ENCODE measurements at regions not wholly inside any gene's neighbourhood (a gene's known extent, or its start where the extent isn't known, plus 50 kb on each side); places are given as distances from the start of the nearest gene placed in this dataset.

DNA sequence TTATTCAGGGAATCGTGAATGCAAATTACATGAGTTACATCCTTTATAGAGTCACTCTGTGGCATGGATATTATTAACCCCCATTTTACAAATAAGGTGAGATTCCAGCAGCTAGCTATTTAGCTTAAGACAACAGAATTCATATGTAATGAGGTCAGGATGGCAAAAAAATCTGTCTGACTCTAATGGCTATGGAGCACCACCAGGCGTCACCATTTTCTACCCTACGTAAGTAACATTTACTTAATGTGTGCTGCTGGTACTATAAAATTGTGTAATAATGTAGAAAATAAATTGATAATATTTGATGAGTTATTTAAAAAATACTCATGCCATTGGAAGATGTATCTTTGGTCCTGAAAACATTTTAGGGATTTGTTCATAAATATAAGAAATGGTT lies 2040.1 kb upstream of the LRRTM1 start:
- Histone ChIP-seq H3K9me2 (replicated peaks; ENCODE audit: low read length) (no peaks in the 10 kb centered on the region), H3K27ac (ENCODE audit: low read length) (no peak overlapping the region), H3F3A (ENCODE audit: low read length, unreplicated experiment) (no peaks in the 10 kb centered on the region), H3K4me3 (ENCODE audit: low read length) (no peak overlapping the region), H3K79me2 (ENCODE audit: low read length) (no peaks in the 10 kb centered on the region), H3K9me3 (ENCODE audit: low read length) (no peaks in the 10 kb centered on the region), H3K36me3 (ENCODE audit: low read depth, low read length) (no peaks in the 10 kb centered on the region), H2AFZ (ENCODE audit: low read length) (no peak overlapping the region), H4K20me1 (ENCODE audit: low read length) (no peaks in the 10 kb centered on the region), H3K9ac (ENCODE audit: low read length) (no peak overlapping the region), H3K4me1 (ENCODE audit: insufficient read depth, low read length) (peaks cover 6% of the 10 kb centered on the region; the same call in 1 of the 2 replicates), H3K4me2 (ENCODE audit: low read length) (no peak overlapping the region), H3K27me3 (ENCODE audit: low read length) (no peaks in the 10 kb centered on the region)
- ATAC-seq: no peak
- CTCF ChIA-PET: interaction anchor here (0.5 to 0.6 kb wide), 5 partner anchors 27 to 852 kb away, joined by 3 to 10 read pairs (median 3); no protein-coding TSS in a partner anchor
- POLR2A ChIA-PET (ENCODE audit: unreplicated experiment): no interaction called here
- BruUV-seq (replicated peaks): no TSS peak
- DNase-seq: peak; percentile 62
- TF ChIP-seq EZH2 (IDR thresholded peaks at IDR 0.05; ENCODE audit: low read length, unreplicated experiment): no peak
- TF ChIP-seq, protein P1, sequence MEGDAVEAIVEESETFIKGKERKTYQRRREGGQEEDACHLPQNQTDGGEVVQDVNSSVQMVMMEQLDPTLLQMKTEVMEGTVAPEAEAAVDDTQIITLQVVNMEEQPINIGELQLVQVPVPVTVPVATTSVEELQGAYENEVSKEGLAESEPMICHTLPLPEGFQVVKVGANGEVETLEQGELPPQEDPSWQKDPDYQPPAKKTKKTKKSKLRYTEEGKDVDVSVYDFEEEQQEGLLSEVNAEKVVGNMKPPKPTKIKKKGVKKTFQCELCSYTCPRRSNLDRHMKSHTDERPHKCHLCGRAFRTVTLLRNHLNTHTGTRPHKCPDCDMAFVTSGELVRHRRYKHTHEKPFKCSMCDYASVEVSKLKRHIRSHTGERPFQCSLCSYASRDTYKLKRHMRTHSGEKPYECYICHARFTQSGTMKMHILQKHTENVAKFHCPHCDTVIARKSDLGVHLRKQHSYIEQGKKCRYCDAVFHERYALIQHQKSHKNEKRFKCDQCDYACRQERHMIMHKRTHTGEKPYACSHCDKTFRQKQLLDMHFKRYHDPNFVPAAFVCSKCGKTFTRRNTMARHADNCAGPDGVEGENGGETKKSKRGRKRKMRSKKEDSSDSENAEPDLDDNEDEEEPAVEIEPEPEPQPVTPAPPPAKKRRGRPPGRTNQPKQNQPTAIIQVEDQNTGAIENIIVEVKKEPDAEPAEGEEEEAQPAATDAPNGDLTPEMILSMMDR (conservative IDR thresholded peaks at IDR 0.05; ENCODE audit: low read depth, low read length): peak; percentile 67
- intact Hi-C loops (cut with micrococcal nuclease): loop anchor here (1.0 to 10.0 kb wide), 5 partner anchors 290 to 1340 kb away; no protein-coding TSS in a partner anchor

DNA sequence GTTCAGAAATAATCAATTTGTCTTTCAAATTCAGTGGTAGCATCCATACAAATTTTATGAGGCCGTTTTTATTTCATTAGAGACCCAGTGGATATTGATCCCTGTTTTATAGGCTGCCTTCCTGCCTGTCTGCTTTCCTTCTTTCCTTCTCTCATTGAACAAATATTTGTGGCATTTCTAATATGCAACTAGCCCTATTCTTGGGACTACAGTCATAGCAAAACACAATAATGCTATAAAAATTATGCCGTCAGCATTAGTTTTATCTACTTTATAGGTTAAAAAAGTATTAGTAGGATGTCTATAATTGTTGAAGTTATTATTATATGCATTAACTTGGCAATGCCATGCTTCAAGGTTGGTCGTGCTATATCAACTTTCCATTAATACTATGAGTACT lies 2037.8 kb upstream of the LRRTM1 start:
- DNase-seq: peak; percentile 51
- Histone ChIP-seq H3K9ac (ENCODE audit: low read length) (no peak overlapping the region), H3K4me2 (ENCODE audit: low read length) (no peak overlapping the region), H4K20me1 (ENCODE audit: low read length) (no peaks in the 10 kb centered on the region), H3K79me2 (ENCODE audit: low read length) (no peaks in the 10 kb centered on the region), H3K27ac (ENCODE audit: low read length) (no peak overlapping the region), H3F3A (ENCODE audit: low read length, unreplicated experiment) (no peaks in the 10 kb centered on the region), H3K4me3 (ENCODE audit: low read length) (no peak overlapping the region), H3K27me3 (ENCODE audit: low read length) (no peaks in the 10 kb centered on the region), H2AFZ (ENCODE audit: low read length) (0 out of 2 replicates have a peak overlapping the region, but pooled peaks have one; percentile 30), H3K4me1 (ENCODE audit: insufficient read depth, low read length) (peaks cover 6% of the 10 kb centered on the region; the same call in 1 of the 2 replicates), H3K9me3 (ENCODE audit: low read length) (no peaks in the 10 kb centered on the region), H3K9me2 (replicated peaks; ENCODE audit: low read length) (no peaks in the 10 kb centered on the region), H3K36me3 (ENCODE audit: low read depth, low read length) (no peaks in the 10 kb centered on the region)
- ATAC-seq: no peak; the same call in 1 of the 2 replicates
- ChIA-PET CTCF (no interaction called here), POLR2A (ENCODE audit: unreplicated experiment) (no interaction called here)
- TF ChIP-seq EZH2 (IDR thresholded peaks at IDR 0.05; ENCODE audit: low read length, unreplicated experiment) (no peak), EZH2phosphoT487 (IDR thresholded peaks at IDR 0.05; ENCODE audit: borderline replicate concordance, low read length) (no peak)
- TF ChIP-seq, protein P1 (conservative IDR thresholded peaks at IDR 0.05; ENCODE audit: low read depth, low read length): no peak
- BruUV-seq (replicated peaks): no TSS peak
- intact Hi-C loops (cut with micrococcal nuclease): loop anchor here (10.0 kb wide), 4 partner anchors 292 to 1338 kb away; no protein-coding TSS in a partner anchor

DNA sequence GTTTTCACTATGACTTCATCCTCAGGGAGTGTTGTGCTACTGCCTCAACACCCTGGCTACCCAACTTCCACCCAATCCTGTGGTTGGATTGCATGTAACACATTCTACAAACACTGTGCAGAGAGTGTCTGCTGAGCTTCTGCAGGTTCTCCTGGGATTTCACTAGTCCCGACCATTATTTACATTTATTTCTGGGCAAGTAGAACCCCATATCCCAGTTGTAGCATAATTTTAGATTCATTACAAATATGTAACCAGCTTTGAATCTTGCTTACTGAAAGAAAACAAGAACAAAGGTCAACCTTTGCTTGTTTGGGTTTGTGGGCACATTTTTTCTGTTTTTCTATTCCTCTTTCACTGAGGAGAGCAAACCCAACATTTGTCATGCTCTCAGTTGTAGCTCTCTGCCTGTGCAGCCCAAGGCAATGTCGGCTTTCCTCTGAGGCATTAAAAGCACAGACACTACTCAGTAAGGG lies 2036.1 kb upstream of the LRRTM1 start:
- Histone ChIP-seq H3K79me2 (ENCODE audit: low read length) (no peaks in the 10 kb centered on the region), H3K4me3 (ENCODE audit: low read length) (no peak overlapping the region), H3K36me3 (ENCODE audit: low read depth, low read length) (no peaks in the 10 kb centered on the region), H3K4me2 (ENCODE audit: low read length) (no peak overlapping the region), H3K9me3 (ENCODE audit: low read length) (no peaks in the 10 kb centered on the region), H3K4me1 (ENCODE audit: insufficient read depth, low read length) (peaks cover 6% of the 10 kb centered on the region; the same call in 1 of the 2 replicates), H3K27me3 (ENCODE audit: low read length) (no peaks in the 10 kb centered on the region), H4K20me1 (ENCODE audit: low read length) (no peaks in the 10 kb centered on the region), H2AFZ (ENCODE audit: low read length) (no peak overlapping the region), H3F3A (ENCODE audit: low read length, unreplicated experiment) (no peaks in the 10 kb centered on the region), H3K27ac (ENCODE audit: low read length) (no peak overlapping the region), H3K9me2 (replicated peaks; ENCODE audit: low read length) (no peaks in the 10 kb centered on the region), H3K9ac (ENCODE audit: low read length) (no peak overlapping the region)
- POLR2A ChIA-PET (ENCODE audit: unreplicated experiment): no interaction called here
- intact Hi-C loops (cut with micrococcal nuclease): loop anchor here (10.0 kb wide), 4 partner anchors 294 to 1336 kb away; no protein-coding TSS in a partner anchor
- CTCF ChIA-PET: no interaction called here
- DNase-seq (no peak), ATAC-seq (no peak)
- TF ChIP-seq, protein P1 (conservative IDR thresholded peaks at IDR 0.05; ENCODE audit: low read depth, low read length): no peak
- TF ChIP-seq EZH2 (IDR thresholded peaks at IDR 0.05; ENCODE audit: low read length, unreplicated experiment): no peak
- no peak for TF ChIP-seq EZH2phosphoT487 (IDR thresholded peaks at IDR 0.05; ENCODE audit: borderline replicate concordance, low read length)
- no TSS peak for BruUV-seq (replicated peaks)
